Naive B cell (primary cell): ENCODE measurements at regions not wholly inside any gene's neighbourhood (a gene's known extent, or its start where the extent isn't known, plus 50 kb on each side); places are given as distances from the start of the nearest gene placed in this dataset.

Experiments used
- ATAC-seq, 2 donors: fragments of 150-1000 bp; cut with Tn5 transposase; 2 replicates each; pipeline ENCODE4 v1.10.0; 2021; ENCODE audit warnings: low read depth in 2 of 2, mild to moderate bottlenecking in 2 of 2, moderate library complexity in 2 of 2
- DNase-seq: peaks from one replicate; pipeline ENCODE4 v3.0.0; 2022
- H3K27ac Mint-ChIP-seq, 6 donors: one replicate each; pipeline ENCODE4 v1.8.0; 2020 to 2022; ENCODE audit warnings: mild to moderate bottlenecking in 6 of 6, mixed read lengths in 6 of 6, moderate library complexity in 5 of 6, inconsistent platforms in 2 of 6
- H3K27me3 Mint-ChIP-seq, 3 donors: one replicate each; pipeline ENCODE4 v1.8.0; 2021 to 2022; ENCODE audit warnings: mixed read lengths in 3 of 3, mild to moderate bottlenecking in 1 of 3
- H3K36me3 Mint-ChIP-seq, 2 donors: one replicate each; pipeline ENCODE4 v1.8.0; 2020 to 2022; ENCODE audit warnings: mixed read lengths in 2 of 2, inconsistent platforms in 1 of 2, mild to moderate bottlenecking in 1 of 2
- H3K4me1 Mint-ChIP-seq, 3 donors: one replicate each; pipeline ENCODE4 v1.8.0; 2020 to 2022; ENCODE audit warnings: mixed read lengths in 3 of 3, inconsistent platforms in 1 of 3, mild to moderate bottlenecking in 1 of 3, moderate library complexity in 1 of 3
- H3K4me3 Mint-ChIP-seq, 8 donors: one replicate each; pipeline ENCODE4 v1.8.0; 2020 to 2022; ENCODE audit warnings: mild to moderate bottlenecking in 8 of 8, mixed read lengths in 8 of 8, moderate library complexity in 8 of 8, inconsistent platforms in 2 of 8
- H3K9me3 Mint-ChIP-seq, 7 donors: one replicate each; pipeline ENCODE4 v1.8.0; 2020 to 2022; ENCODE audit warnings: mixed read lengths in 7 of 7, mild to moderate bottlenecking in 5 of 7, inconsistent platforms in 2 of 7, moderate library complexity in 1 of 7

DNA sequence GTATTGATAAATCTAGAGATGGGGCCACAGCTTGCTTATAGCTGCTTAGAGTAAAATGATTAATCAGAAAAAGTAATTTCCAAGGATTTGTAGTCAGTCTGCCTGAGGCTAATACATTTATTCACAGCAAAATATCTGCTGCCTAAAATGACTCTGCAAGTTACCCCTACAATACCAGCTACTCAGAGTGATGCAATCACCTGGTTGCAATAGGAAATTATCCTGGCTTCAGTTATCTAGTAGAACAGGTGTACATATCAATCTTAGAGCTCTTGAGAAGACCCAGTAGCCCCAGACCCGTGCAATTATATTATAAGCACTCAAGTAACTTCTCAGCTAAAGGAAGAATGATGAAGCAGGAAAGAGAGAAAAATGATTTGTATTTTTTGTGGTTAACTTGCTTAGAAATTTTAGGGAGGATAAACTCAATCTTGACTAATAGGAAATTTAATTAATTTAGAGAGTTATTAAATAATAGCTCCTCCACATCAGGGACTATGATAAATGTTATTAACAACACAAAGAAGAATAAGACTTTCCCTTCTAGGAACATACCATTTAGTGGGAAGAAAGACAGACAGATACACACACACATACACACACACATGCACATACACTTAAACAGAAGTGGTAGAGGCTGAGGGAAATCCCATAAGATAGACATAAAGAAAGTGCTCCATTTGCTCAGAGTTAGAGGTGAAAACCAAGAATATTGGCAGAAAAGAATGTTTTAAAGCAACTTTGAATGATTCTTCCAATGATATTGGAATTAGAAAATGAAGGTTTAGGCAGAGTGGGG, 140.4 kb upstream of the PRSS1 start:
- H3K27me3 Mint-ChIP-seq: peaks cover 7 to 22% (median 21%) of the 10 kb centered on the region in 3 donors
- no peaks in the 10 kb centered on the region for H3K9me3 Mint-ChIP-seq
- H3K36me3 Mint-ChIP-seq: no peaks in the 10 kb centered on the region
- no peak overlapping the region for H3K4me3 Mint-ChIP-seq
- no peak overlapping the region for H3K27ac Mint-ChIP-seq
- ATAC-seq: no peak
- no peaks in the 10 kb centered on the region for H3K4me1 Mint-ChIP-seq
- DNase-seq: no peak

DNA sequence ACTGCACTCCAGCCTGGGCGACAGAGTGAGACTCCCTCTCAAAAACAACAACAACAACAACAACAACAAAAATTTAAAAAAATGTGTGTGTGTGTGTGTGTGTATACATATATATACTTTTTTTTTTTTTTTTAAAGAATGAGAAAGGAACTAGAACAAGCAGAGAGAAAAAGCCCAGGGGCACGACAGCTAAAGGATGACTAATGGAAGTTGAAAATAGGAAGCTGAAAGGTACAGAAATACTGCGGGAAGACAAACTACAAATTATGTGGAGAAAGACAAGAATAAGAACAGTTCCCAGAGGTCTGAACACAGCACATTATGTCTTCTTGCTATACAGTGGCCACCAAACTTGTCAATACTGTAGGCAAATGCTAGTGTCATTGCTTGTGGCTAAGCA, 141.9 kb upstream of the PRSS1 start:
- no peak overlapping the region for H3K27ac Mint-ChIP-seq

DNA sequence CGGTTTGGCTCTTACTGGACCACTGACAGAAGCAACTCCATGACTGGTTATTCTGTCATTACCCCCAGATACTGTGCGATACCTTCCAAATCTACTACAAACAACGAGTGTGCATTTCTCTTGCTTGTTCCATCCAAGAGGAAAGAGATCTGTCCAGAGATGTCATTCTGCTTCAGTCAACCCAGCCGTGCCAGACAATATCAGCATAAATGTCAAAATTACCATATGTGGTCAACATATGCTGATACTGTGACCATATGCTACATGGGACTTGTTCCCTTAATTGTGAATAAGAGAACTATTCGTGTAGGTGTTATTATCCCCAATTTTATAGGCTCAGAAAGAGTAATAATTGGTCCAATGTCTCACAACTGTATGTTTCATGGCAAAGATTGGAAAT, 143.2 kb upstream of the PRSS1 start:
- Mint-ChIP-seq H3K4me3 (no peak overlapping the region), H3K4me1 (peaks cover 0 to 3% (median 0%) of the 10 kb centered on the region in 3 donors), H3K36me3 (no peaks in the 10 kb centered on the region), H3K9me3 (no peaks in the 10 kb centered on the region), H3K27me3 (peaks cover under 1 to 16% (median 13%) of the 10 kb centered on the region in 3 donors), H3K27ac (no peak overlapping the region)
- DNase-seq (no peak), ATAC-seq (no peak)

More for the DNA sequence above, 141.9 kb upstream of the PRSS1 start:
- Mint-ChIP-seq H3K4me3 (no peak overlapping the region), H3K27me3 (peaks cover 7 to 18% (median 16%) of the 10 kb centered on the region in 3 donors), H3K9me3 (no peaks in the 10 kb centered on the region), H3K4me1 (peaks cover 0 to 3% (median 0%) of the 10 kb centered on the region in 3 donors), H3K36me3 (no peaks in the 10 kb centered on the region)
- no peak for DNase-seq
- ATAC-seq: no peak

DNA sequence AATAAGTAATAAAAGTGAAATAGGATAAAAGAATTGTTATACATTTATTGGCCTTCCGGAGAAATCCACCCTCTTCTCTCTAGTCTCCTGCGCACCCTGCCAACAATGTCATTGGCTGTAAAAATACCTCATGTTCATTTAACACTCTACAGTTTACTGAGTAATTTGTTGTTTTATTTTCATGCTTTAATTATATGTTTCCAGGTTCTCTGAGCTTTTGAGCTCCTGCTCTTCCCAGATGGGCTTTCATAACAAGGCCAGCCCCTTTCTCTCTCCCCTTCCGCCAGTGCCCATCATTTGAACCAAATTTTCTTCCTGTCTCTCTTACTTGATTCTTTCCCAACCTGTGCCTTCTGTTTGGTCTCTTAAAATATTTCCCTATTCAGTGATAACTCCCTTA, 144.6 kb upstream of the PRSS1 start:
- peaks cover 0 to 3% (median 0%) of the 10 kb centered on the region in 3 donors for H3K4me1 Mint-ChIP-seq
- no peak overlapping the region for H3K27ac Mint-ChIP-seq
- no peaks in the 10 kb centered on the region for H3K36me3 Mint-ChIP-seq
- no peak overlapping the region for H3K4me3 Mint-ChIP-seq
- peaks cover 4 to 20% (median 13%) of the 10 kb centered on the region in 3 donors for H3K27me3 Mint-ChIP-seq
- ATAC-seq (no peak), DNase-seq (no peak)
- H3K9me3 Mint-ChIP-seq: no peaks in the 10 kb centered on the region

DNA sequence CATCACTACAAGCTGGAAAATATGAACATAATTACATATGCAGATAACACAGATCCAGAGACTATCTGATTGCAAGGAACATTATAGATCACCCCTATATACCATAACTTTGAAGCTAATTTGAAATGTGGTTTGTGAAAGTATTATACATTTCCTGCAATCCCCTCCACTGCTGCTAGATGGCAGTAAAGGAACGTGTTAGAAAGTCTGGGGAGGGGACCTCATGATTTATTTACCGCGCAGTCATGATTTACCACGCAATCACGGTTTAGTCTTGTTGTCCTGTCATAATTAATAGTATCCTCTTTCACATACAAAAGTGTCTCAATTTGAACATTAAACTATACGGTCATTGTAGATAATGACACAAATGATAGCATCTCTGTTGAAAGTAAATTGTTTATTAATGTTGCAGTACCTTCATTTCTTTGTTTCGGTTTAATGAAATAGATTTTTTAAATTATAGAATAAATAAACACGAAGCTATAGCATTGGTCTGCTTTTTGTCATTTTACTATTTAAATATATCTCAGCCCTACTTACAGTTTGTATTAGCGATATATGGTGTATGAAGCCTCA, 145.3 kb upstream of the PRSS1 start:
- H3K27me3 Mint-ChIP-seq: peaks cover 4 to 20% (median 13%) of the 10 kb centered on the region in 3 donors
- ATAC-seq: peak; percentile 27 to 63
- peak; percentile 55 for DNase-seq
- peaks cover 0 to 3% (median 0%) of the 10 kb centered on the region in 3 donors for H3K4me1 Mint-ChIP-seq
- no peak overlapping the region for H3K4me3 Mint-ChIP-seq
- no peaks in the 10 kb centered on the region for H3K9me3 Mint-ChIP-seq
- H3K36me3 Mint-ChIP-seq: no peaks in the 10 kb centered on the region
- no peak overlapping the region for H3K27ac Mint-ChIP-seq

DNA sequence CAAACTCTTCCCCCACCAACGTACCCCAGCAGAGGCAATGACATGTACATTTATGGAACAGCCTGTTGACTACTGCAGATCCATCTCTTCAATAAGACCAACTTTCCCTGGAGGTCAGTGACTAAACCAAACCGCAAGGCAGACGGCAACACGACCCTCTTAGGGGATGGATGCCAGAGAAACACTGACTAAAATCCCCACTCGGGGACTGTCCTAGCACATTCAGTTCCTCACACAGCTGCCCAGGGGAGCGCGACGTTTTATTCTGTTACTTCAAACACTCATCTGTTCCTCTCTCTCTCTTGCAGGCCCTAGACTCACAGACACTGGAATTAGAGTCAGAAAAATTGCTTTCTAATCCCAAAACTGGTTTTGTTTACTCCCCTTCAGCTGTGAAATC, 146.5 kb upstream of the PRSS1 start:
- Mint-ChIP-seq H3K27ac (peak overlapping the region in 1 of 6 donors; percentile 22), H3K4me1 (peaks cover 0 to 3% (median 0%) of the 10 kb centered on the region in 3 donors), H3K27me3 (peaks cover 9 to 27% (median 19%) of the 10 kb centered on the region in 3 donors), H3K36me3 (no peaks in the 10 kb centered on the region), H3K4me3 (no peak overlapping the region), H3K9me3 (no peaks in the 10 kb centered on the region)
- DNase-seq (no peak), ATAC-seq (peak; percentile 62 to 74)

DNA sequence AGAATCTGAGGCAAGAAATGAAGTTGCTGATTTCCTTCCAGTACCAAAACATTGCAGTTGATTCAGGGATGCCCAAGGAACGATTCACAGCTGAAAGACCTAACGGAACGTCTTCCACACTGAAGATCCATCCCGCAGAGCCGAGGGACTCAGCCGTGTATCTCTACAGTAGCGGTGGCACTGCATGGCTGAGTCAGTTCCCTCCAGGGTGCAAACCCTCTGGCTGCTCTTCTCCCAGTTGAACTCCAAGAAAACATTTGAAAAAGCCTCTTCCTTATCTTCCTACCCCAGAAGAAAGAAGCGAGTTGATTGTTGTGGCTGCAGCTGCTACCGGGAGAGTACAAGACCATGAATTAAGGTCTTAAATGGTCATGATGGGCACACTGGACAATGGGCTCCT, 147.1 kb upstream of the PRSS1 start:
- H3K4me1 Mint-ChIP-seq: peaks cover 0 to 3% (median 0%) of the 10 kb centered on the region in 3 donors
- H3K9me3 Mint-ChIP-seq: no peaks in the 10 kb centered on the region
- DNase-seq: no peak

DNA sequence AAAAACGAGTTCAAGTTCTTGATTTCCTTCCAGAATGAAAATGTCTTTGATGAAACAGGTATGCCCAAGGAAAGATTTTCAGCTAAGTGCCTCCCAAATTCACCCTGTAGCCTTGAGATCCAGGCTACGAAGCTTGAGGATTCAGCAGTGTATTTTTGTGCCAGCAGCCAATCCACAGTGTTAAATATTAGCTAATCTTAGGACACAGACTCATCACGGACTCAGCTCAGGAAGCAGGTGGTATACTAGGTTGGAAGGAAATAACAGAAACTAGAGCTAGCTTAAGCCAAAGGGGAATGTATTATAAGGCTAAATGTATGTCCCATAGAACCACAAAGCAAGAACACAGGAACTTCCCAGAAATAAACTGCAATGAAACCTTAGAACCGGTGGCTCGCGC, 151.0 kb upstream of the PRSS1 start:
- ATAC-seq (no peak), DNase-seq (no peak)
- Mint-ChIP-seq H3K9me3 (no peaks in the 10 kb centered on the region), H3K36me3 (no peaks in the 10 kb centered on the region), H3K27me3 (peaks cover 12 to 26% (median 16%) of the 10 kb centered on the region in 3 donors), H3K4me3 (no peak overlapping the region), H3K4me1 (peaks cover 0 to 3% (median 0%) of the 10 kb centered on the region in 3 donors), H3K27ac (no peak overlapping the region)

More for the DNA sequence above, 147.1 kb upstream of the PRSS1 start:
- no peak for ATAC-seq
- peaks cover 12 to 26% (median 25%) of the 10 kb centered on the region in 3 donors for H3K27me3 Mint-ChIP-seq
- H3K36me3 Mint-ChIP-seq: no peaks in the 10 kb centered on the region
- H3K27ac Mint-ChIP-seq: no peak overlapping the region
- H3K4me3 Mint-ChIP-seq: no peak overlapping the region

DNA sequence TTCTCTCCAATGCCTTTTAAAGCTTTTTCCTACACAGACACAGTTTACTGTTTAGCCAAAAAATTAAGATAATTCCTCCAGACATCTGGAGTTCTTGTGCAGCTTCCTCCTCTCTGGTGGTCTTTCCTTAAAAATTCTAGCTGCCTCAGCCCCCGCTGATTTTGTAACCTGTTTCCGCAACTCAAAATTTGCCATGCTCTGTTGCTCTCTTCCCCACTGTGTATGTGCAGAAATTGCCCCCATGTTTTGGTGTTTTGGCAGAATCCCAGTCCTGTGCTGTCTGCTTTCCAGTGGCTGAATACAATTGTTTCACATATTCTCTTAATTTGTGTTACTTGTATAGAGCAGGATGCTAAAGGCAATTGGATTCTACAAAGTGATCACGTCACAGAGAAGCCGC, 151.7 kb upstream of the PRSS1 start:
- Mint-ChIP-seq H3K27ac (peak overlapping the region in 1 of 6 donors; percentile 51), H3K36me3 (no peaks in the 10 kb centered on the region), H3K27me3 (peaks cover 15 to 26% (median 16%) of the 10 kb centered on the region in 3 donors), H3K4me3 (peak overlapping the region in 1 of 8 donors; percentile 17), H3K4me1 (no peaks in the 10 kb centered on the region), H3K9me3 (no peaks in the 10 kb centered on the region)
- ATAC-seq (no peak), DNase-seq (no peak)

DNA sequence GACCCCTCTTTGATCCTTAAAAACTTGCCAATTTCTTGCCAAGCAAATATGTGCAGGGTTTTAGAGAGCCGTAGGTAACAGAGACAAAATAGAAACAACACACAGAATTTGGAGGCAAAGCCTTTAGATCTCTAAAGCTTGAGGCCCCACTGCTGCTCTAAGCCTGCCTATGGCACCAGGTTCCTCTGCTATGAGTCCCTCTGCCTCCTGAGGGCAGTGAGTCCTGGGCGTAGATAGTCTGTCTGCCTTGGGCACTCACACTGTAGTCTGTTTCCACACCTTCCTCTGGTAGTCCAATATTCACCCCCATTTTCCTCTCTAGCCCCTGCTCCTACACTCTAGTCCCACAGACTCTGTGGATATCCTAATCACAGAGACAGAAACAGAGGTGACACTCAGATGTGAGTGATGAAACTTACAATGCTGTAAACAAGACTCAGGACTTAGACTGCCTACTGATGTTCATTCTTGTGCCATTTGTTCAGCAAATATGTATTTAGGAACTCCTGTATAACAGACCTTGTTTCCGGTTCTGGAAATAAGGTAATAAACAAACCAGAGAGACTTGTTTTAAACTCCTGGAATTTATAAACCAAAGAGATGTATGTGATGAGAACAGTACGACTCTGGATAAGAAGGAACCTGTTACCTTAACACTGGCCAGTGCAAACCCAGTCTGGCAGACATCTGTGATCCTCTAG, 153.3 kb upstream of the PRSS1 start:
- H3K9me3 Mint-ChIP-seq: no peaks in the 10 kb centered on the region
- DNase-seq (no peak), ATAC-seq (no peak)
- H3K4me1 Mint-ChIP-seq: no peaks in the 10 kb centered on the region
- peaks cover 16 to 26% (median 20%) of the 10 kb centered on the region in 3 donors for H3K27me3 Mint-ChIP-seq
- H3K4me3 Mint-ChIP-seq: no peak overlapping the region
- no peak overlapping the region for H3K27ac Mint-ChIP-seq
- H3K36me3 Mint-ChIP-seq: no peaks in the 10 kb centered on the region

DNA sequence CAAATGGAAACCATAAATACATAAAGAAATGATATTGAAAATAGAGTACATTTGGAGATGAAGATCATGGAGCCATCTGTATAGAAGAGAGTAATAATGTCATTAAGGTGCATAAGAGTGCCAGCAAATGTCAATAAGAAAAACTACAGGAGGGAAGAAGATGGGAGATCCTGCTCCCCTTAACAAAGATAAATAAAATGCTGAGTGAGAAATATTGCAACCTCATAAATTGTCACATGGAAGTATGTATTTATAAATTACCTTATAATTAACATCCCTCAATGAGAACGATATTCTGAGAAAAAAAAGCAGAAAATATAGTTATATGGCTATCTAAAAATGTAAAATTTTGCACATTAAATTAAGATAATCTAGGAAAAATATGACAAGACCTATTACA, 155.2 kb upstream of the PRSS1 start:
- ATAC-seq: no peak
- no peak for DNase-seq
- Mint-ChIP-seq H3K36me3 (no peaks in the 10 kb centered on the region), H3K4me1 (no peaks in the 10 kb centered on the region), H3K27ac (peak overlapping the region in 1 of 6 donors; percentile 23), H3K4me3 (no peak overlapping the region), H3K27me3 (peaks cover 11 to 22% (median 20%) of the 10 kb centered on the region in 3 donors), H3K9me3 (no peaks in the 10 kb centered on the region)

DNA sequence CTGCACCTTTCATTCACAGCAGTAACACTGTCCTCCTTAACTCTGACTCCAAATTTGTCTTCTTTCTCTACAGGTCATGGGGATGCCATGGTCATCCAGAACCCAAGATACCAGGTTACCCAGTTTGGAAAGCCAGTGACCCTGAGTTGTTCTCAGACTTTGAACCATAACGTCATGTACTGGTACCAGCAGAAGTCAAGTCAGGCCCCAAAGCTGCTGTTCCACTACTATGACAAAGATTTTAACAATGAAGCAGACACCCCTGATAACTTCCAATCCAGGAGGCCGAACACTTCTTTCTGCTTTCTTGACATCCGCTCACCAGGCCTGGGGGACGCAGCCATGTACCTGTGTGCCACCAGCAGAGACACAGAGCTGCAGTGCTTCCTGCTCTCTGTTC, 156.2 kb upstream of the PRSS1 start:
- DNase-seq: no peak
- no peaks in the 10 kb centered on the region for H3K36me3 Mint-ChIP-seq
- no peaks in the 10 kb centered on the region for H3K9me3 Mint-ChIP-seq
- no peak for ATAC-seq
- H3K4me1 Mint-ChIP-seq: no peaks in the 10 kb centered on the region
- H3K27me3 Mint-ChIP-seq: peaks cover 8 to 18% (median 17%) of the 10 kb centered on the region in 3 donors
- H3K4me3 Mint-ChIP-seq: no peak overlapping the region
- no peak overlapping the region for H3K27ac Mint-ChIP-seq

DNA sequence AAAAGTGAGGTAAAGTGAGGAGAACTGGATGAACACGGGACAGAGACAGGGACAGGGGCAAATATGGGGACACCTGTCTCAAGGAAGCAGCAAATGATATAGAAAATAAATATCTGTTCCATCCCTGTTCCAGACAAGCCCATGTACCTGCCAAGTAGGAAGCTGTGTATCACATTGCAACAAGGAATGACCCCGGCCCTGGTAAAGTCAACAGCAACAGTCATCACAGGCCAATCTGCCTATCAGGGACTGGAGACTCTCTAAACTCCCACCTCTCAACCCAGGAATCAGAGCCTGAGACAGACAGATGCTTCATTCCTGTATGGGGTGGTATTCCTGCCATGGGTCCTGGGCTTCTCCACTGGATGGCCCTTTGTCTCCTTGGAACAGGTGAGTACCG, 156.6 kb upstream of the PRSS1 start:
- no peak for DNase-seq
- no peak overlapping the region for H3K27ac Mint-ChIP-seq
- no peaks in the 10 kb centered on the region for H3K4me1 Mint-ChIP-seq
- H3K4me3 Mint-ChIP-seq: no peak overlapping the region
- H3K36me3 Mint-ChIP-seq: no peaks in the 10 kb centered on the region
- ATAC-seq: no peak
- peaks cover 4 to 16% (median 13%) of the 10 kb centered on the region in 3 donors for H3K27me3 Mint-ChIP-seq
- no peaks in the 10 kb centered on the region for H3K9me3 Mint-ChIP-seq
